ENCODE measurements at regions not wholly inside any gene's neighbourhood (a gene's known extent, or its start where the extent isn't known, plus 50 kb on each side); places are given as distances from the start of the nearest gene placed in this dataset.

DNA sequence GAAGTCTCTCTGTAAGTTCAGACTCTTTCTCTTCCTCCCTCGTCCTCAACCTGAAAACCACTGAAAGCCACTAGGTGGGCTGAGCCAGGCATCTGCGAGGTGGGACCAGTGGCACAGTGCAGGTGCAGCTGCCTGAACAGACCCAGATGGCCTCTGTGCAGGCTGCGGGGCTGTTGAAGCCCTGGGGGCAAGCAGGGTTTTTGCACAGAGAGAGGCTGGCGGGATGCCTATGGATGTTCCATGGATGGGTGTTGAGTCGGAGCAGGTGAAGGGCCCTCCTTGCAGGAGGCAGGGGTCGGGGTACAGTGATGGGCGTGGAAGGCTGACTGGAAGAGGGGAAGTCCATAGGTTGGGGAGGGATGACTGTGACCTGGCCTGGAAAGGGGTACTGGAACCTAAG lies 350.2 kb upstream of the FAT1 start:
- in situ Hi-C loops (cut with HindIII; ENCODE audit: extremely low pct_ligation_motif_present, low pct_unique_long_range_greater_than_20kb): no loop called here
- H3K9ac ChIP-seq (ENCODE audit: insufficient read depth, low read depth, low read length): no peak overlapping the region
- H3K79me2 ChIP-seq (ENCODE audit: insufficient read depth, low read length): no peaks in the 10 kb centered on the region
- no peak overlapping the region for H3K4me2 ChIP-seq (ENCODE audit: low read depth, low read length)
- intact Hi-C loops (cut with micrococcal nuclease; ENCODE audit: unreplicated experiment): no loop called here
- ATAC-seq (no peak), DNase-seq (ENCODE audit: low spot score) (no peak), FAIRE-seq (no peak)
- H3K9me3 ChIP-seq (ENCODE audit: low read length): no peaks in the 10 kb centered on the region
- WGBS (ENCODE audit: low lambda C conversion rate): 30% methylated on average over 6 of the region's 7 CpGs
- CTCF ChIA-PET (ENCODE audit: low intra/inter-chr PET ratio, low total read pairs): no interaction called here
- no peaks in the 10 kb centered on the region for H4K20me1 ChIP-seq (ENCODE audit: insufficient read depth, low read length)
- no peaks in the 10 kb centered on the region for H3K36me3 ChIP-seq (replicated peaks in 1 of 2; ENCODE audit: control insufficient read depth in 1 of 2, insufficient read depth in 2 of 2, low read length in 2 of 2)
- peaks cover 0 to 24% of the 10 kb centered on the region in 2 experiments; a peak in 3 of 5 replicates for H3K27me3 ChIP-seq (ENCODE audit: control insufficient read depth in 1 of 2, insufficient read depth in 2 of 2, low read length in 2 of 2)
- BruUV-seq (replicated peaks): no TSS peak
- POLR2A ChIA-PET: no interaction called here
- H2AFZ ChIP-seq (ENCODE audit: low read length): no peak overlapping the region
- H3K4me3 ChIP-seq (replicated peaks in 1 of 3; ENCODE audit: insufficient read depth in 1 of 3, low read depth in 2 of 3, low read length in 3 of 3): no peak overlapping the region
- H3K27ac ChIP-seq (ENCODE audit: extremely low read length, insufficient read depth, low read length): no peak overlapping the region
- H3K4me1 ChIP-seq (ENCODE audit: insufficient read depth, low read length): no peaks in the 10 kb centered on the region
- TF ChIP-seq ZNF335 (CRISPR knock-in tag; IDR thresholded peaks at IDR 0.05) (no peak), KLF13 (CRISPR knock-in tag; IDR thresholded peaks at IDR 0.05) (no peak), KMT2B (CRISPR knock-in tag; IDR thresholded peaks at IDR 0.05) (no peak), ZNF816 (CRISPR knock-in tag; IDR thresholded peaks at IDR 0.05; ENCODE audit: borderline replicate concordance) (no peak), PAX8 (CRISPR knock-in tag; IDR thresholded peaks at IDR 0.05; ENCODE audit: borderline replicate concordance) (no peak), EHMT2 (IDR thresholded peaks at IDR 0.05; ENCODE audit: borderline replicate concordance, low read depth, low read length) (no peak), ATM (IDR thresholded peaks at IDR 0.05; ENCODE audit: borderline replicate concordance) (no peak), ZNF629 (CRISPR knock-in tag; conservative IDR thresholded peaks at IDR 0.05) (no peak)

DNA sequence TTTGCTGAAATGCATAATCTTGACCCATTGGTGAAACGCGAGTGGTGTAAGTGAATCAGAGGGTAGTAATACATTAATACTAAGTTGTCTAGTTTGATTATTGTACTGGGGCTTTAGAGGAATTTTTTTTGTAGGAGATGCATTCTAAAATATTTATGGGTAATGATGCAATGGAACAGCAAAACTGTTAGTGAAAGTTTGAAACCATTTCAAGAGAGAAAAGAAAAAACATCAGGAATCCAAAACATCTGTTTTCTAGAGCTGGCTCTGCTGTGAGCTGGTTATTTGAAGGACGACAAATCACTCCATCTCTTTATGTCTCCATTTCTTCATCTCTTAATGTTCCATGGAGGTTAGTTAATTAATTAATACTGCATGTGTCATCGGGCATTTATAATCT lies 351.9 kb upstream of the FAT1 start:
- no peak for ATAC-seq
- POLR2A ChIA-PET: no interaction called here
- CTCF ChIA-PET (ENCODE audit: low intra/inter-chr PET ratio, low total read pairs): no interaction called here
- Histone ChIP-seq H3K27ac (ENCODE audit: extremely low read length, insufficient read depth, low read length) (no peak overlapping the region), H3K27me3 (ENCODE audit: control insufficient read depth in 1 of 2, insufficient read depth in 2 of 2, low read length in 2 of 2) (peaks cover 0 to 21% of the 10 kb centered on the region in 2 experiments; a peak in 3 of 5 replicates), H3K9ac (ENCODE audit: insufficient read depth, low read depth, low read length) (no peak overlapping the region), H4K20me1 (ENCODE audit: insufficient read depth, low read length) (no peaks in the 10 kb centered on the region), H3K79me2 (ENCODE audit: insufficient read depth, low read length) (no peaks in the 10 kb centered on the region), H3K4me2 (ENCODE audit: low read depth, low read length) (no peak overlapping the region), H2AFZ (ENCODE audit: low read length) (no peak overlapping the region), H3K4me1 (ENCODE audit: insufficient read depth, low read length) (no peaks in the 10 kb centered on the region), H3K9me3 (ENCODE audit: low read length) (no peaks in the 10 kb centered on the region), H3K4me3 (replicated peaks in 1 of 3; ENCODE audit: insufficient read depth in 1 of 3, low read depth in 2 of 3, low read length in 3 of 3) (no peak overlapping the region), H3K36me3 (replicated peaks in 1 of 2; ENCODE audit: control insufficient read depth in 1 of 2, insufficient read depth in 2 of 2, low read length in 2 of 2) (no peaks in the 10 kb centered on the region)
- FAIRE-seq: no peak
- intact Hi-C loops (cut with micrococcal nuclease; ENCODE audit: unreplicated experiment): no loop called here
- no peak for TF ChIP-seq NR2F6 (IDR thresholded peaks at IDR 0.05)
- TF ChIP-seq NR2F6 (CRISPR knock-in tag; IDR thresholded peaks at IDR 0.05): no peak
- no peak for TF ChIP-seq KLF12 (CRISPR knock-in tag; IDR thresholded peaks at IDR 0.05; ENCODE audit: borderline replicate concordance)
- no peak for TF ChIP-seq ZFP62 (CRISPR knock-in tag; IDR thresholded peaks at IDR 0.05)
- TF ChIP-seq ZNF556 (CRISPR knock-in tag; IDR thresholded peaks at IDR 0.05; ENCODE audit: borderline replicate concordance): no peak
- TF ChIP-seq, protein P1, sequence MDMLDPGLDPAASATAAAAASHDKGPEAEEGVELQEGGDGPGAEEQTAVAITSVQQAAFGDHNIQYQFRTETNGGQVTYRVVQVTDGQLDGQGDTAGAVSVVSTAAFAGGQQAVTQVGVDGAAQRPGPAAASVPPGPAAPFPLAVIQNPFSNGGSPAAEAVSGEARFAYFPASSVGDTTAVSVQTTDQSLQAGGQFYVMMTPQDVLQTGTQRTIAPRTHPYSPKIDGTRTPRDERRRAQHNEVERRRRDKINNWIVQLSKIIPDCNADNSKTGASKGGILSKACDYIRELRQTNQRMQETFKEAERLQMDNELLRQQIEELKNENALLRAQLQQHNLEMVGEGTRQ (IDR thresholded peaks at IDR 0.05; ENCODE audit: low read depth, low read length): no peak
- TF ChIP-seq, protein P1 (CRISPR knock-in tag; IDR thresholded peaks at IDR 0.05; ENCODE audit: borderline replicate concordance): no peak
- no peak for TF ChIP-seq TBX3 (IDR thresholded peaks at IDR 0.05; ENCODE audit: borderline replicate concordance)
- in situ Hi-C loops (cut with HindIII; ENCODE audit: extremely low pct_ligation_motif_present, low pct_unique_long_range_greater_than_20kb): no loop called here
- 30% methylated on average over 4 of the region's 4 CpGs for WGBS (ENCODE audit: low lambda C conversion rate)
- DNase-seq (ENCODE audit: low spot score): no peak
- no TSS peak for BruUV-seq (replicated peaks)
